ENCODE measurements at regions not wholly inside any gene's neighbourhood (a gene's known extent, or its start where the extent isn't known, plus 50 kb on each side); places are given as distances from the start of the nearest gene placed in this dataset.

DNA sequence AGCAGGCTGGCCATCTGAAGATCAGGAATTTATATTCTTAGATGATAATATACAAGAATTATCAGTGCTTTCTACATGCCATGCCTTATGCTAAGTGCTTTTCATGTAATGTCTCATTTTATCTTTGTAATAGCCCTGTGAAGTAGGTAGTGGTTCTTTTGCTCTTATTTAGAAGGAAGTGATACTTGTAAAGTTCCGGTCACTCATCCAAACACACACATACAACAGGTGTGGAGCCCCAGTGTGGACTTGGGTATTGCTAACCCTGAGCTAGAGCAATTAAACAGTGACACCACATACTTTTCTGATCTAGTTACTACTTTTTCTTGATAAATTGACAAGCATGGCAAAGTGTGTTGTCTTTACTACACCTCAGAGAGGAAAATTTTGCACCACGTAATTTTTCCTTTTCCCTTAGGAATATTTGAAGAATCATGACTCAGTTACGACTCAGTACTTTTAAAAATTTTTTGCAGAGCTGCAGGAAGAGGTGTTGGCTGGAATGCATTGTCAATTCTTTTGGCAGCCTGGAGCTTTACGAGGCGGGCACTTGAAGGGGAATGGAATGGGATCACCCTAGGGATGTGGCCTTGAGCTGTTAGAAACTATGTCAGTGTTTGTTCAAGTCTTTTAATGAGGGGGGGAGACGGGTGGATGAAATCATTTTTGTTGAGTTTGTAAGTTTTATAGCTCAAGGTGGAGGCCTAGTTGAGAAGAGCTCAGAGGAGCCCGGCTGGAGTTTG is 212.5 kb upstream of the CELF2 start:
- DNase-seq (ENCODE audit: low read depth in 4 of 4, low spot score in 2 of 4), result no peak

GRCh38 chr10:10807106-10807505 is 210.6 kb upstream of the CELF2 start:
- no peak for DNase-seq (ENCODE audit: low read depth in 4 of 4, low spot score in 2 of 4)

- DNase-seq (ENCODE audit: low read depth in 4 of 4, low spot score in 2 of 4), result no peak
Observed at GRCh38 chr10:10811562-10811961, 206.1 kb upstream of the CELF2 start.

DNA sequence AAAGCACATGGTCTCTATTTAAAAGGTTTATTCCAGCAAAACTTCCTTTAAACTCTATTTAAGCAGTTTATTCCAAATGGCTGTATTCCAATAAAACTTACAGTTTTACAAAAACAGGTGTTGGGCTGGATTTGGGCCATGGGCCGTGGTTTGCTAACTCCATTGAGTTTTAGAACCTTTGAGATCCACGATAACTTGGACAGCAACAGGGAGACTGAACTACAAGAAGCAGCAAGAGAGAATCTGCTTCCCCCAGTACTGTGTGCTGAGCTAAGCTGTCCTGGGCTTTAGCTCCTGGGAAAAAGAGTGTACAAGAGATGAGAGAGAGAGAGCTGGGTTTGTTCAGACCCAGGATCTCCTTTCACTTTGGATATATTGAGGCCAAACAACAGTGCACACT is 204.0 kb upstream of the CELF2 start:
- no peak for DNase-seq (ENCODE audit: low read depth in 4 of 4, low spot score in 2 of 4)

- no peak for DNase-seq (ENCODE audit: low read depth in 4 of 4, low spot score in 2 of 4)
Observed at GRCh38 chr10:10814069-10814468, 203.6 kb upstream of the CELF2 start.

GRCh38 chr10:10816447-10816846 is 201.2 kb upstream of the CELF2 start:
- no peak for DNase-seq (ENCODE audit: low read depth in 4 of 4, low spot score in 2 of 4)

- DNase-seq (ENCODE audit: low read depth in 4 of 4, low spot score in 2 of 4), result no peak
Observed at GRCh38 chr10:10817609-10818008, 200.1 kb upstream of the CELF2 start.

DNA sequence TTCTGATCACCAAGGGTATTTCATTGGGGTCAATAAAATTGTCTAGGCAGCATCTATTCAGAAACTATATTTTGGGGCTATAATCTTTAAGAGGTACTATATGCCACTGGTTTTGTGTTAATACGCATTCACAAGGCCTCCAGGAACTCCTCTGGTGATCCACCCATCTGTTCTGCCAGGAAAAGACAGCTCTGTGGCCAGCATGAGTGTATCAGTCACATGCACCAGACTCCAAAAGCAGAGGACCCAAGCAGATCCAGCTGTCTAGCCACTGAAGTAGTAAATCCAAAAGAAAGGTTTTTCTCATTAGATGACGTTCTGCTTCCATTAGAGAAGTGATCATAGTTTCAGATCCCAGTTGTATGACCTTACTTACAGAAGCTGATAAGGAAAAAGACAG is 199.6 kb upstream of the CELF2 start:
- DNase-seq (ENCODE audit: low read depth in 4 of 4, low spot score in 2 of 4), result no peak

- DNase-seq (ENCODE audit: low read depth in 4 of 4, low spot score in 2 of 4), result no peak
Observed at GRCh38 chr10:10819206-10819856, 198.3 kb upstream of the CELF2 start.

- no peak for DNase-seq (ENCODE audit: low read depth in 4 of 4, low spot score in 2 of 4)
Observed at GRCh38 chr10:10821926-10822325, 195.7 kb upstream of the CELF2 start.

DNA sequence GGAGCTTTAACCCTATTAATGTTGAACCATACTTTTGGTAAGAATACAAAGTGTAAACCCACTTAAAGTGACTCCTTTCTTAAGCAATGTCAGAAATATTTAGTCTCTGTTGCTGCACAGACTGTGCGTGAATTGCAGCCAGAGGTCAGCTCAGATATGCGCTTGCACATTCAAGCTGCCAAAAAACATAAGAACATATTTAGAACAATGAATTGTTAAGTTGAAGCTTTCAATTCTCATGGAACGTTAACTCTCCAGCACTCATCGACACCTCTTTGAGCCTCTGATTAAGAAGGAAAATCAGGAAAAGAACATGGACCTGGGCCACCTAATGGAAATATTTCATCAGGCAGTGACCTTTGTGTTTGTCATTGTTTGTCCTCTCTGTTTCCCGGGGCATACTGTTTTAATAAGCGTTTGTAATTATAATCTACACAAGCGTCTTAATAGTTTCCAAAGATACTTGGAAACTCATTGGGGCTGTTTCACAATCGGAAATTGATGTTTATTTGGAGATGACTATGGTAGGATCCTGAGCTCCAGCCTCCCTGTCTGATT is 193.0 kb upstream of the CELF2 start:
- DNase-seq (ENCODE audit: low read depth in 4 of 4, low spot score in 2 of 4), result no peak

DNA sequence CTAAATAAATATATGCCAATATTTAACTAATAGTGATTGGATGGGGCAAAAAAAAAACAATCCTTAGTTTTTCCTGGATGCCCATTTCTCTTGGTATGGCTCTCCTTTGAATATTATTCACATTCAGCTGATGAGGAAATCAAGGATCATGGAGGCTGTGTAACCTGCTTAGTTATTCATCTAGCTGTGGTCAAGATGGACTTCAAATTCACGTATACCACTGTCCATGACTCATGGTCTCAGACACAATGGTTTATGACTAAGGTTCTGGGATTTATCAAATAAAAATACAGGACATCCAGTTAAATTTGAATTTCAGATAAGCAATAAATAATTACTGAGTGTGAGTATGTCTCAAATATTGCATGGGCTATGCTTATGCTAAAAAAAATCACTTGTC is 191.5 kb upstream of the CELF2 start:
- no peak for DNase-seq (ENCODE audit: low read depth in 4 of 4, low spot score in 2 of 4)

GRCh38 chr10:10828623-10829022 is 189.0 kb upstream of the CELF2 start:
- no peak for DNase-seq (ENCODE audit: low read depth in 4 of 4, low spot score in 2 of 4)

- DNase-seq (ENCODE audit: low read depth in 4 of 4, low spot score in 2 of 4), result no peak
Observed at GRCh38 chr10:10829576-10829975, 188.1 kb upstream of the CELF2 start.

DNA sequence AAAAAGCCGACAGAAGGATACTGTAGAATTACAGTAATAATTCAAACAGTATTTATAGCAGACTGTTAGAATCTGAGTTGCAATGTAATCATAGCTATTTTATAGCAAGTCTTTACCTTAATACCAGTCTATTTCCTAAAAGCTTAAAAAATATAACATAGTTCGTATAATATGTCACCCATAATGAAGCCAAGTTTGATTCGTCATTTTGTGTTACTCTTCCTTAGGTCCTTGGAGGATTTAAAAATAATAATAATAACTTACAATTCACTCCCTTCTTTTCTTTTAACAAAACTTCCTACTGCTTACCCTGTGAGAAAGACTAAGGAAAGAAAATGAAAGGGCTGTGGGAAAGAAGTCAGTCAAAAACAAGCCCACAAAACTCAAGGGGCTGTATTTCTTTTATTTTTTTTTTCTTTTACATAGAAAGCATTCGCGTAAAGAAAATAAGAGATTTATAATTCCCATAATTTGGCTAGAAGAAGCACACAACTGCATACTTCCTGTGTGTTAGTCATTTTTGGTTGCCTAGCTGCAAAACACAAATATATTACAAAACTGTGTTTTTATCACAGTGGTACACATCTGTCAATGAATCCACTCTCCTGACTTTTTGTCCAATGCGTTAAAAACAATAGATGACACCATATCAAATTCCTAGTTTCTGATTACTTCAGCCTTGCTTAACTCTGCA is 187.2 kb upstream of the CELF2 start:
- DNase-seq (ENCODE audit: low read depth in 4 of 4, low spot score in 2 of 4), result no peak

DNA sequence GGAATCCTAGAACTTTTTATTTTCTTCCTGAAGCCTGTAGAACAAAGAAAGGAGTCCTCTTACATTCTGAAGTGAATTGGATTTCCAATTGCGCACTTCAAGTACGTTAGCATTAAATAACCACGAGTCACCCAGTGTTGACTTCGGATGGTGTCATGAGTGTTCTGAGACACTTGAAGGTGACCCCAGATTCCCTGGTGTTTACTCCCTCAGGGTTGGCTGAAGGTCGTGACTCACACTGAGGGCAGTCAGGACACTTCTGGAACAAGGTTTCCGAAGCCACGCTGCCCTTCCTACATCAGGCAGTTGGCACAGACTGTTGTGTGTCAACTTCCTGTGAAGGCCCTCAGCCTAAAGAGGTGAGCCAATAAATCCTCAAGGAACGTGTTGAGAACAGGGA is 186.6 kb upstream of the CELF2 start:
- no peak for DNase-seq (ENCODE audit: low read depth in 4 of 4, low spot score in 2 of 4)

GRCh38 chr10:10833955-10834354 is 183.7 kb upstream of the CELF2 start:
- no peak for DNase-seq (ENCODE audit: low read depth in 4 of 4, low spot score in 2 of 4)

DNA sequence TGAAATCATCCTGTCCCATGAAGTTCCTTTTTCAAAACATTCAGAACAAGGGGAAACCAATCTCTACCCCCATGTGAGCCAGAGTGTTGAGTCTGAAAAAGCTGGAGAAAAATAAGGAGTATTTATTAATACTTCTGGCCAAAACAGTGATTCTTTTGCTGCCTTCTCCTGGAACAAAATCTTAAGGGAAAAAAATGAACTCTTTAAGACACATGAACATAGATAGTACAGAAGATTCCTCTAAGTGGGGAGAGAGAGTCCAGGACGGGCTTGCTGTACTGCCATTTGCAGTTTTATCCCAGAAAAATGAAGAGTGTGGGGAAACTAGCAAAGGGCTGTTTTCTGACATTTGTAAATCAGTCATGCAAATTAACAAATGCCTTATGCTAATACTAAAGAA is 173.4 kb upstream of the CELF2 start:
- no peak for DNase-seq (ENCODE audit: low read depth in 4 of 4, low spot score in 2 of 4)

DNA sequence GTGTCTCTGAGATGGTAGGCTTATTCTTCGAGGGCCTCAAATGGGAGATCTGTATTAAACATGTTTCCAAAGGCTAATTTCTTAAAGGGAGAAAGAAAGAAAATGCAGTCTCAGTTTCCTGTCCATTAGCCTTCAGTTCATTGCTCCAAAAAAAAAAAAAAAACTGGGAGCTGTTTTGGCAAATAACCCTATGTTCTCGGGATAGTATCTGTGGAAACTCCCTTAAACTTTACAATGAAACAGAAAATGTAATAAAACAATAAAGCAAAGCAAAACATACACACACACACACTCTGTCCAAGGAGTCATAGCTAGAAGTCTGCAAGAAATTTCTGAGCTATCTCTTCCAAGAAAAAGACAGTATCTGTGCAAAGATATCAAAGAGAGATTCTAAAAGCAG is 172.5 kb upstream of the CELF2 start:
- no peak for DNase-seq (ENCODE audit: low read depth in 4 of 4, low spot score in 2 of 4)

DNA sequence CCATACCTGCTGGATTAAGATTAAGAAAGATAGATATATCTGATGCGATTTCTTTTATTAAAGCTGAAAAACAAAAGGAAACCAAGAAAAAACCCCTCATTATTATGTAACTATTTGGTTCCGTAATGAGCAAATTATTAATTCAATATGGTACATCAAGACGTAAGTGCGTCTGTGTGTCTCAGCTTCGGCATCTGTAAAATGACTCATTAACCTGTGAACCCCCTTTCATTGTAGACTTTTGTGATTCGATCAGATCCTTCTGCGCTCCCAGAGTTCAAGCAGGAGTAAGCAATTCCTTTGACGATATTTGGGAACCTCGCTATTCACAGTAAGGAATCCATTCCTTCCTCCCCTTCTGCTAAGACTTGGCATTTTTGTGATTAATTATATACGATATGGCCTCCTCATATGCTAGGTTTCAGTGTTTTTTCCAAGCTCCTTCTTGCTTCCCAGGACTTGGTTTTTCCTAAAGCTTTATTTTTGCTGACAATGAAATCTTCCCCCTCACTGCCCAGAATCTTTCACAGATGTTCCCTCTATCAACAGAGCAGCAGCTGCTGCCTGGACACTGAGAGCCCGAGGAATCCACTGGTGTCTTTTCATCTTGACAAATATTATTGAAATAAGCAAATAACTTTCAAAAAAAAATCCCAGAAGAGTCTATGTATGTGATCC is 171.7 kb upstream of the CELF2 start:
- DNase-seq (ENCODE audit: low read depth in 4 of 4, low spot score in 2 of 4), result no peak

- no peak for DNase-seq (ENCODE audit: low read depth in 4 of 4, low spot score in 2 of 4)
Observed at GRCh38 chr10:10846504-10846900, 171.2 kb upstream of the CELF2 start.

Data from left renal cortex interstitium (tissue), 4 donors.